Cardiac muscle cell (in vitro differentiated cells and primary cell): ENCODE measurements at regions not wholly inside any gene's neighbourhood (a gene's known extent, or its start where the extent isn't known, plus 50 kb on each side); places are given as distances from the start of the nearest gene placed in this dataset.
"Not testable (repeated sequence)": the region's sequence is repeated elsewhere in the genome, so short reads cannot be mapped to it uniquely, and the experiment has no call there.

Experiments used
- DNase-seq, 2 donors: peaks; one replicate each; pipeline versions ENCODE4 v3.0.0 to v3.0.0-alpha.2; 2010 to 2017; ENCODE audit warnings: low read depth in 1 of 2, low spot score in 1 of 2
- H3K27ac ChIP-seq: fragments of 200-600 bp; sonication (generic); 2 replicates; pipeline ENCODE4 v1.5.1; 2016
- H3K27me3 ChIP-seq: fragments of 200-600 bp; sonication (generic); 2 replicates; pipeline ENCODE4 v1.6.0; 2016; ENCODE audit warnings: control low read depth
- H3K36me3 ChIP-seq: fragments of 200-600 bp; sonication (generic); 2 replicates; pipeline ENCODE4 v1.5.1; 2016; ENCODE audit warnings: control low read depth
- H3K4me1 ChIP-seq: fragments of 200-600 bp; sonication (generic); 2 replicates; pipeline ENCODE4 v1.8.1; 2017; ENCODE audit warnings: low read depth, mild to moderate bottlenecking, mixed run types
- H3K4me3 ChIP-seq: fragments of 200-600 bp; sonication (generic); 2 replicates; pipeline ENCODE4 v1.5.1; 2016; ENCODE audit warnings: mild to moderate bottlenecking
- H3K9me3 ChIP-seq: fragments of 200-600 bp; sonication (generic); 2 replicates; pipeline ENCODE4 v1.5.1; 2017; ENCODE audit warnings: low read depth, mild to moderate bottlenecking, control low read depth
- TF ChIP-seq, protein P1 (sequence below): IDR thresholded peaks from 2 replicates; pipeline ENCODE4 v1.5.1; 2012; ENCODE audit warnings: low read depth, mild to moderate bottlenecking, low read length

DNA sequence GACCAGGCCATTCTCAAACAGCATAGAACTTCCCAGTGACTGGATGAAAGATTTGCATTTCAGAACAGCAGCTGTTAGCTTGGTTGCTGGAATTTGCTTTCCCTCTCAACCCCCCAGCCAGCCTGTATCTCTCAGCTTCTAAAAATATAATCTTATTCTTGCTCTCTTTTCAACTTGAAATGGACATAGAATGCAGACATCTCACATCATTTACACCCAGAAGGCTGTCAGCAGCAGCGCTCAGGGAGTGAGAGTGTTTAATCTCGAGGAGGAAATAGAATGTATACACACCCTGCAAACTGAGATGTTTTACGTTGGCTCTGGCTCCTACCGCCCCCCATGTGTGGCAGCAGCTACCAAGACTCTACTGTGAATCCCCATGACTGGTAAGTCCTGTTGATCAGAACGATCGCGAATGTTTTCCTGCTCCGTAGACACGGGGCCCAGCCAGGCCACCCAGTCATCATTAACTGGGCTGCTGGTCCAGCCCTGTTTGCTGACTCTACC, 163.4 kb upstream of the SLC24A3 start:
- peak overlapping the region; percentile 73 for H3K27ac ChIP-seq
- TF ChIP-seq, protein P1, sequence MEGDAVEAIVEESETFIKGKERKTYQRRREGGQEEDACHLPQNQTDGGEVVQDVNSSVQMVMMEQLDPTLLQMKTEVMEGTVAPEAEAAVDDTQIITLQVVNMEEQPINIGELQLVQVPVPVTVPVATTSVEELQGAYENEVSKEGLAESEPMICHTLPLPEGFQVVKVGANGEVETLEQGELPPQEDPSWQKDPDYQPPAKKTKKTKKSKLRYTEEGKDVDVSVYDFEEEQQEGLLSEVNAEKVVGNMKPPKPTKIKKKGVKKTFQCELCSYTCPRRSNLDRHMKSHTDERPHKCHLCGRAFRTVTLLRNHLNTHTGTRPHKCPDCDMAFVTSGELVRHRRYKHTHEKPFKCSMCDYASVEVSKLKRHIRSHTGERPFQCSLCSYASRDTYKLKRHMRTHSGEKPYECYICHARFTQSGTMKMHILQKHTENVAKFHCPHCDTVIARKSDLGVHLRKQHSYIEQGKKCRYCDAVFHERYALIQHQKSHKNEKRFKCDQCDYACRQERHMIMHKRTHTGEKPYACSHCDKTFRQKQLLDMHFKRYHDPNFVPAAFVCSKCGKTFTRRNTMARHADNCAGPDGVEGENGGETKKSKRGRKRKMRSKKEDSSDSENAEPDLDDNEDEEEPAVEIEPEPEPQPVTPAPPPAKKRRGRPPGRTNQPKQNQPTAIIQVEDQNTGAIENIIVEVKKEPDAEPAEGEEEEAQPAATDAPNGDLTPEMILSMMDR = no peak
- H3K4me1 ChIP-seq = peaks cover 43% of the 10 kb centered on the region
- no peaks in the 10 kb centered on the region for H3K27me3 ChIP-seq
- H3K9me3 ChIP-seq = no peaks in the 10 kb centered on the region
- H3K36me3 ChIP-seq = no peaks in the 10 kb centered on the region
- DNase-seq = peak in 1 of 2 donors; percentile 55
- no peak overlapping the region for H3K4me3 ChIP-seq

DNA sequence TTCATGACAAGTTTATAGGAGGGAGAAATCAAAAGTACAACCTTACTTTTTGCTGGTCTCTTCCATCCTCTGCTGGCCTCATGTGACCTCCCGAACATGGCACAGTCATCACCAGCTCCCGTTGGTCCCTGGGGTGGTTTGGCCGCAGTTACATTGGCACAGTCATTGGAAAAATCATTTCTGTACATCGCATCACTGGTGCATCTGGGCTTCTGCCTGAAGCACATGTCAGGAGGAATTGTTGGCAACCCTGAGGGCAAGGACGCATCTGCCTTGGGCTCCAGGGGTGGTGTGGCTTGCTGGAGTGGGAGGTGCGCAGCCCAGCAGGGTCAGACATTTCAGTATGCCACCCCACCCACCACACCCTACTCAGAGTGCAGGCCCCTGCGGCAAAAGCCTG, 162.9 kb upstream of the SLC24A3 start:
- no peaks in the 10 kb centered on the region for H3K9me3 ChIP-seq
- peak overlapping the region; percentile 73 for H3K27ac ChIP-seq
- H3K27me3 ChIP-seq = no peaks in the 10 kb centered on the region
- no peaks in the 10 kb centered on the region for H3K36me3 ChIP-seq
- peaks cover 43% of the 10 kb centered on the region for H3K4me1 ChIP-seq
- no peak for DNase-seq
- no peak overlapping the region for H3K4me3 ChIP-seq
- TF ChIP-seq, protein P1 = no peak

DNA sequence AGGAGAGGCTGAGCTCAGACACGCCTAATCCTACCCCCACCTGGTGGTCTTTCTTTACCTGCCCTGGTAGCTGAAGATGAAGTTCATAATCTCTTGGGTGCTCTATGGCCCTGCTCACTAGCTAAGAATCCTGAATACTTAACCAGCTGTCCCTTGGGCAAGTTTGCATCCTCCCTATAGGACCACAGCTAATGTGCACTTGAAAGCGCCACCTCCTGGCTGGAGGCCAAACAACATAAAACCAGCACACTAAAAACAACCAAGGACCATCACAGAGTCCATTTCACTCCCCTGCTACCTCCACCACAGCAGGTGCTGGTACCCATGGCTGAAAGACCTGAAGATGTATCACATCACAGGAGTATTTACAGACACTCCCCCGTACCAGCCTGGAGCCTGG, 155.5 kb upstream of the SLC24A3 start:
- Histone ChIP-seq H3K4me1 (no peaks in the 10 kb centered on the region), H3K4me3 (no peak overlapping the region), H3K27ac (no peak overlapping the region), H3K36me3 (no peaks in the 10 kb centered on the region), H3K27me3 (no peaks in the 10 kb centered on the region), H3K9me3 (no peaks in the 10 kb centered on the region)
- TF ChIP-seq, protein P1 = no peak
- no peak for DNase-seq

DNA sequence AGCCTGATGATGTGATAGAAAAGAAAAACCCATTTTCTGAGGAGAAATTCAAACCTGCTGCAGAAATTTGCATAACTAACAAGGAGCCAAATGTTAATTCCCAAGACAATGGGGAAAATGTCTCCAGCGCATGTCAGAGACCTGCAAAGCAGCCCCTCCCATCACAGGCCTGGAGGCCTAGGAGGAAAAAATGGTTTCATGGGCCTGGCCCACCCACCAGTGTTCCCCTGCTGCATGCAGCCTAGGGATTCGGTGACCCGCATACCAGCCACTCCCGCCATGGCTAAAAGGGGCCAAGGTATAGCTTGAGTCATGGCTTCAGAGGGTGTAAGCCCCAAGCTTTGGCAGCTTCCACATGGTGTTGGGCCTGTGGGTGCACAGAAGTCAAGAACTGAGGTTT, 147.7 kb upstream of the SLC24A3 start:
- not testable (repeated sequence) for H3K4me3 ChIP-seq, H3K4me1 ChIP-seq, H3K27ac ChIP-seq, H3K36me3 ChIP-seq, H3K9me3 ChIP-seq, H3K27me3 ChIP-seq, DNase-seq

DNA sequence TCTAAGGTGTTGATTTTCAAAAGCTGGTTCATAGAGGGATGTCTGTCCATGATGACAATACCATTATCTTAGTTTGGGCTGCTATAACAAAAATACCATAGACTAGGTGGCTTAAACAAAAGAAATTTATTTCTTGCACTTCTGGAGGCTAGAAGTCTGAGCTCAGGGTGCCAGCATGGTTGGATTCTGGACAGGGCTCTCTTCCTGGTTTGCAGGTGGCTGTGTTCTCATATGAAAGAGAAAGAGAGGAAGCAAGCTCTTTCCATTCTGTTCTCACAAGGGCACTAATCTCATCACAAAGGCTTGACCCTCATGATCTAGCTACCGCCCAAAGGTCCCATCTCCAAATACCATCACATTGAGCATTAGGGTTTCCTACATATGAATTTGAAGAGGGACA, 144.5 kb upstream of the SLC24A3 start:
- H3K4me1 ChIP-seq = no peaks in the 10 kb centered on the region
- TF ChIP-seq, protein P1 = no peak
- H3K27me3 ChIP-seq = no peaks in the 10 kb centered on the region
- no peak overlapping the region for H3K27ac ChIP-seq
- no peak for DNase-seq
- no peak overlapping the region for H3K4me3 ChIP-seq
- H3K9me3 ChIP-seq = no peaks in the 10 kb centered on the region
- no peaks in the 10 kb centered on the region for H3K36me3 ChIP-seq

DNA sequence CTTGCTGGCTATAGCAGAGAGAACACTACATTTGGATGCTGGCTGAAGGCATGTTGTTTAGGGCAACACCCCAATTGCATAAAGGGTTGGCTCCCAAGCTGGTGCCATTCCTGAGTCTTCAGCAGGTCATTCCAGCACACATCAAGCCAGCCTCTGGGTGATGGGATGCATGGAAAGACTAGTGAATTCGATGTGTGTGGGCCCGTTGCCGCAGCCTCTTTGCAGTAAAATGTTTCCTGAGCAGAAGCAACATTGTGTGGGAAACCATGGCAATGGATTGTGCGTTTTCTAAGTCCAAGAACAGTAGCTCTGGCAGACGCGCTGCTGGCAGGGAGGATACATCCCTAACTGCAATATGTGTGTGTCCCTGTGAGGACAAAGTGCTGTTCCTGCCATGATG, 142.4 kb upstream of the SLC24A3 start:
- no peak overlapping the region for H3K4me3 ChIP-seq
- H3K27me3 ChIP-seq = no peaks in the 10 kb centered on the region
- H3K9me3 ChIP-seq = no peaks in the 10 kb centered on the region
- no peak for DNase-seq
- no peaks in the 10 kb centered on the region for H3K4me1 ChIP-seq
- TF ChIP-seq, protein P1 = no peak
- H3K27ac ChIP-seq = no peak overlapping the region
- H3K36me3 ChIP-seq = no peaks in the 10 kb centered on the region
